ENCODE measurements at regions not wholly inside any gene's neighbourhood (a gene's known extent, or its start where the extent isn't known, plus 50 kb on each side); places are given as distances from the start of the nearest gene placed in this dataset.

DNA sequence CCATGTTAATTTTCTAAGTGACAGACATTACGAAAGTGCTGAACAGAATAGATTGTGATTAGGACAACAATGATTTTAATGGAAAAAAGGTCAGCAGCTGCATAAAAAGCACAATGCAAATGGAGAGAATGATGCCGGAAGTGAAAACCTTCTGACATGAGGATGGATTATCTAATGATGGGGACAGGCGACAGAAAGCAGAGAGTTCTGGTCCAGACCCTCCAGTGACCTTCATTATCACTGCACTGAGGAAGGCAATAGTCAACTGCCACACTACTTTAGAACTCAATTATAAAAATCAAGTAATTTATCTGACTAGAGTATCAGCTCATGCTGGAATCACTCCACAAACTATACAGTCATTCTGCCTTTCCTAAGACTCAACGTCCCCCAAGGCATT is 746.1 kb upstream of the EPHA5 start:
- H3K27me3 ChIP-seq, result no peaks in the 10 kb centered on the region
- no peaks in the 10 kb centered on the region for H3K9me3 ChIP-seq
- TF ChIP-seq, protein P1, sequence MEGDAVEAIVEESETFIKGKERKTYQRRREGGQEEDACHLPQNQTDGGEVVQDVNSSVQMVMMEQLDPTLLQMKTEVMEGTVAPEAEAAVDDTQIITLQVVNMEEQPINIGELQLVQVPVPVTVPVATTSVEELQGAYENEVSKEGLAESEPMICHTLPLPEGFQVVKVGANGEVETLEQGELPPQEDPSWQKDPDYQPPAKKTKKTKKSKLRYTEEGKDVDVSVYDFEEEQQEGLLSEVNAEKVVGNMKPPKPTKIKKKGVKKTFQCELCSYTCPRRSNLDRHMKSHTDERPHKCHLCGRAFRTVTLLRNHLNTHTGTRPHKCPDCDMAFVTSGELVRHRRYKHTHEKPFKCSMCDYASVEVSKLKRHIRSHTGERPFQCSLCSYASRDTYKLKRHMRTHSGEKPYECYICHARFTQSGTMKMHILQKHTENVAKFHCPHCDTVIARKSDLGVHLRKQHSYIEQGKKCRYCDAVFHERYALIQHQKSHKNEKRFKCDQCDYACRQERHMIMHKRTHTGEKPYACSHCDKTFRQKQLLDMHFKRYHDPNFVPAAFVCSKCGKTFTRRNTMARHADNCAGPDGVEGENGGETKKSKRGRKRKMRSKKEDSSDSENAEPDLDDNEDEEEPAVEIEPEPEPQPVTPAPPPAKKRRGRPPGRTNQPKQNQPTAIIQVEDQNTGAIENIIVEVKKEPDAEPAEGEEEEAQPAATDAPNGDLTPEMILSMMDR (IDR thresholded peaks at IDR 0.05), result no peak
- no peak for TF ChIP-seq POLR2A (IDR thresholded peaks at IDR 0.05)
- TF ChIP-seq POLR2AphosphoS5 (IDR thresholded peaks at IDR 0.05), result no peak
- no peaks in the 10 kb centered on the region for H3K36me3 ChIP-seq
- intact Hi-C loops (cut with DNase I; ENCODE audit: low total_unique reads), result loop anchor here (10.0 kb wide), 1 partner anchor 1592 kb away; no protein-coding TSS in a partner anchor
- H3K27ac ChIP-seq, result no peak overlapping the region
- no peaks in the 10 kb centered on the region for H3K4me1 ChIP-seq
- no peak overlapping the region for H3K4me3 ChIP-seq
- DNase-seq (ENCODE audit: low spot score in 2 of 2), result no peak

GRCh38 chr4:66404141-66404540 is 733.9 kb upstream of the EPHA5 start:
- H3K27ac ChIP-seq, result no peak overlapping the region
- TF ChIP-seq POLR2AphosphoS5 (IDR thresholded peaks at IDR 0.05), result no peak
- TF ChIP-seq, protein P1 (IDR thresholded peaks at IDR 0.05), result no peak
- TF ChIP-seq POLR2A (IDR thresholded peaks at IDR 0.05), result no peak

GRCh38 chr4:66376921-66377320 is 706.6 kb upstream of the EPHA5 start:
- no peaks in the 10 kb centered on the region for H3K27me3 ChIP-seq
- no peak overlapping the region for H3K27ac ChIP-seq
- no peak overlapping the region for H3K4me3 ChIP-seq
- no peaks in the 10 kb centered on the region for H3K9me3 ChIP-seq
- intact Hi-C loops (cut with DNase I; ENCODE audit: low total_unique reads), result no loop called here
- H3K36me3 ChIP-seq, result peaks cover 4% of the 10 kb centered on the region
- DNase-seq (ENCODE audit: low spot score in 2 of 2), result no peak
- no peak for TF ChIP-seq POLR2AphosphoS5 (IDR thresholded peaks at IDR 0.05)
- TF ChIP-seq POLR2A (IDR thresholded peaks at IDR 0.05), result no peak
- TF ChIP-seq, protein P1 (IDR thresholded peaks at IDR 0.05), result no peak
- no peaks in the 10 kb centered on the region for H3K4me1 ChIP-seq

More at GRCh38 chr4:66404141-66404540, 733.9 kb upstream of the EPHA5 start:
- H3K4me1 ChIP-seq, result no peaks in the 10 kb centered on the region
- intact Hi-C loops (cut with DNase I; ENCODE audit: low total_unique reads), result no loop called here
- H3K9me3 ChIP-seq, result no peaks in the 10 kb centered on the region
- H3K36me3 ChIP-seq, result no peaks in the 10 kb centered on the region
- no peak for DNase-seq (ENCODE audit: low spot score in 2 of 2)
- H3K27me3 ChIP-seq, result no peaks in the 10 kb centered on the region
- no peak overlapping the region for H3K4me3 ChIP-seq

- Histone ChIP-seq H3K36me3 (peaks cover 4% of the 10 kb centered on the region), H3K9me3 (no peaks in the 10 kb centered on the region), H3K4me3 (no peak overlapping the region), H3K27ac (no peak overlapping the region), H3K4me1 (no peaks in the 10 kb centered on the region), H3K27me3 (no peaks in the 10 kb centered on the region)
- intact Hi-C loops (cut with DNase I; ENCODE audit: low total_unique reads), result no loop called here
- TF ChIP-seq, protein P1 (IDR thresholded peaks at IDR 0.05), result no peak
- TF ChIP-seq POLR2AphosphoS5 (IDR thresholded peaks at IDR 0.05) (no peak), POLR2A (IDR thresholded peaks at IDR 0.05) (no peak)
- no peak for DNase-seq (ENCODE audit: low spot score in 2 of 2)
These were observed 706.1 kb upstream of the EPHA5 start for GRCh38 chr4:66376396-66376795.

- intact Hi-C loops (cut with DNase I; ENCODE audit: low total_unique reads), result no loop called here
- DNase-seq (ENCODE audit: low spot score in 2 of 2), result no peak
- no peaks in the 10 kb centered on the region for H3K27me3 ChIP-seq
- peaks cover 4% of the 10 kb centered on the region for H3K36me3 ChIP-seq
- H3K9me3 ChIP-seq, result no peaks in the 10 kb centered on the region
- TF ChIP-seq, protein P1 (IDR thresholded peaks at IDR 0.05), result no peak
- no peak for TF ChIP-seq POLR2AphosphoS5 (IDR thresholded peaks at IDR 0.05)
- TF ChIP-seq POLR2A (IDR thresholded peaks at IDR 0.05), result no peak
- H3K4me3 ChIP-seq, result no peak overlapping the region
- H3K27ac ChIP-seq, result no peak overlapping the region
- H3K4me1 ChIP-seq, result no peaks in the 10 kb centered on the region
These were observed 703.0 kb upstream of the EPHA5 start for GRCh38 chr4:66373268-66373667.

Measured in breast epithelium (tissue), 4 donors.